ENCODE measurements at regions not wholly inside any gene's neighbourhood (a gene's known extent, or its start where the extent isn't known, plus 50 kb on each side); places are given as distances from the start of the nearest gene placed in this dataset.
"Not testable (repeated sequence)": the region's sequence is repeated elsewhere in the genome, so short reads cannot be mapped to it uniquely, and the experiment has no call there.

GRCh38 chr4:138374947-138375346, 132.8 kb upstream of the SLC7A11 start:
- no peak for ATAC-seq
- TF ChIP-seq PPARA (CRISPR knock-in tag; IDR thresholded peaks at IDR 0.05; ENCODE audit: borderline replicate concordance) = no peak
- TF ChIP-seq, protein P1, sequence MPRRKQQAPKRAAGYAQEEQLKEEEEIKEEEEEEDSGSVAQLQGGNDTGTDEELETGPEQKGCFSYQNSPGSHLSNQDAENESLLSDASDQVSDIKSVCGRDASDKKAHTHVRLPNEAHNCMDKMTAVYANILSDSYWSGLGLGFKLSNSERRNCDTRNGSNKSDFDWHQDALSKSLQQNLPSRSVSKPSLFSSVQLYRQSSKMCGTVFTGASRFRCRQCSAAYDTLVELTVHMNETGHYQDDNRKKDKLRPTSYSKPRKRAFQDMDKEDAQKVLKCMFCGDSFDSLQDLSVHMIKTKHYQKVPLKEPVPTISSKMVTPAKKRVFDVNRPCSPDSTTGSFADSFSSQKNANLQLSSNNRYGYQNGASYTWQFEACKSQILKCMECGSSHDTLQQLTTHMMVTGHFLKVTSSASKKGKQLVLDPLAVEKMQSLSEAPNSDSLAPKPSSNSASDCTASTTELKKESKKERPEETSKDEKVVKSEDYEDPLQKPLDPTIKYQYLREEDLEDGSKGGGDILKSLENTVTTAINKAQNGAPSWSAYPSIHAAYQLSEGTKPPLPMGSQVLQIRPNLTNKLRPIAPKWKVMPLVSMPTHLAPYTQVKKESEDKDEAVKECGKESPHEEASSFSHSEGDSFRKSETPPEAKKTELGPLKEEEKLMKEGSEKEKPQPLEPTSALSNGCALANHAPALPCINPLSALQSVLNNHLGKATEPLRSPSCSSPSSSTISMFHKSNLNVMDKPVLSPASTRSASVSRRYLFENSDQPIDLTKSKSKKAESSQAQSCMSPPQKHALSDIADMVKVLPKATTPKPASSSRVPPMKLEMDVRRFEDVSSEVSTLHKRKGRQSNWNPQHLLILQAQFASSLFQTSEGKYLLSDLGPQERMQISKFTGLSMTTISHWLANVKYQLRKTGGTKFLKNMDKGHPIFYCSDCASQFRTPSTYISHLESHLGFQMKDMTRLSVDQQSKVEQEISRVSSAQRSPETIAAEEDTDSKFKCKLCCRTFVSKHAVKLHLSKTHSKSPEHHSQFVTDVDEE (CRISPR knock-in tag; IDR thresholded peaks at IDR 0.05) = no peak
- TF ChIP-seq ZNF8 (CRISPR knock-in tag; IDR thresholded peaks at IDR 0.05) = no peak
- no peak for TF ChIP-seq ZNF565 (CRISPR knock-in tag; conservative IDR thresholded peaks at IDR 0.05; ENCODE audit: low read depth)
- TF ChIP-seq, protein P2, sequence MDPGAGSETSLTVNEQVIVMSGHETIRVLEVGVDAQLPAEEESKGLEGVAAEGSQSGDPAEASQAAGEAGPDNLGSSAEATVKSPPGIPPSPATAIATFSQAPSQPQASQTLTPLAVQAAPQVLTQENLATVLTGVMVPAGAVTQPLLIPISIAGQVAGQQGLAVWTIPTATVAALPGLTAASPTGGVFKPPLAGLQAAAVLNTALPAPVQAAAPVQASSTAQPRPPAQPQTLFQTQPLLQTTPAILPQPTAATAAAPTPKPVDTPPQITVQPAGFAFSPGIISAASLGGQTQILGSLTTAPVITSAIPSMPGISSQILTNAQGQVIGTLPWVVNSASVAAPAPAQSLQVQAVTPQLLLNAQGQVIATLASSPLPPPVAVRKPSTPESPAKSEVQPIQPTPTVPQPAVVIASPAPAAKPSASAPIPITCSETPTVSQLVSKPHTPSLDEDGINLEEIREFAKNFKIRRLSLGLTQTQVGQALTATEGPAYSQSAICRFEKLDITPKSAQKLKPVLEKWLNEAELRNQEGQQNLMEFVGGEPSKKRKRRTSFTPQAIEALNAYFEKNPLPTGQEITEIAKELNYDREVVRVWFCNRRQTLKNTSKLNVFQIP (CRISPR knock-in tag; IDR thresholded peaks at IDR 0.05; ENCODE audit: borderline replicate concordance, low read depth) = no peak

DNA sequence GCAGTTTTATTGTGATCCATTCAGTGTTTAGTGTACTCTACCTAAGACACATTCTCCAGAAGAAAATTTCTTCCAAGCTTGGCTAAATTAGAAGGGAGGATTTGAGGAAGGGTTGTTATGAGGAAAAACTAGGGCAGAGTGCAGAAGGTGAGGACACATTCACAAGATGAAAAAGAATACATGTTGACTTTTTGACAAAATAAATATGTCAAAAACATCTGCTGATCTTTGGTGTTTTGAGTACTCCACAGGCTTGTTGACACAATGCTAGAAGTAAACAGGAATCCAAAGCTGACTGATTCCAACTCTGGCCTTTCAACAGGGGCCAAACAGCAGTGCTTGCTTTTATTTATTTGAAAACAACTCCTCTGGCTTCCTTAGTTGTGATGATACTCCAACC, 125.8 kb upstream of the SLC7A11 start:
- TF ChIP-seq BACH2 (CRISPR knock-in tag; IDR thresholded peaks at IDR 0.05; ENCODE audit: borderline replicate concordance) (no peak), CSDC2 (CRISPR knock-in tag; IDR thresholded peaks at IDR 0.05) (no peak), RARB (CRISPR knock-in tag; IDR thresholded peaks at IDR 0.05) (no peak), ZC3H10 (CRISPR knock-in tag; IDR thresholded peaks at IDR 0.05) (no peak), TCF4 (CRISPR knock-in tag; IDR thresholded peaks at IDR 0.05; ENCODE audit: borderline replicate concordance) (no peak), ZFP30 (CRISPR knock-in tag; IDR thresholded peaks at IDR 0.05) (no peak), ISL1 (CRISPR knock-in tag; IDR thresholded peaks at IDR 0.05) (no peak), CSRNP3 (CRISPR knock-in tag; IDR thresholded peaks at IDR 0.05) (no peak), OSR1 (CRISPR knock-in tag; IDR thresholded peaks at IDR 0.05) (no peak), PATZ1 (CRISPR knock-in tag; IDR thresholded peaks at IDR 0.05; ENCODE audit: borderline replicate concordance) (no peak), ZNF565 (CRISPR knock-in tag; conservative IDR thresholded peaks at IDR 0.05; ENCODE audit: low read depth) (no peak), TOX (CRISPR knock-in tag; IDR thresholded peaks at IDR 0.05; ENCODE audit: borderline replicate concordance) (no peak), SNAI2 (CRISPR knock-in tag; IDR thresholded peaks at IDR 0.05) (no peak)
- TF ChIP-seq, protein P3, sequence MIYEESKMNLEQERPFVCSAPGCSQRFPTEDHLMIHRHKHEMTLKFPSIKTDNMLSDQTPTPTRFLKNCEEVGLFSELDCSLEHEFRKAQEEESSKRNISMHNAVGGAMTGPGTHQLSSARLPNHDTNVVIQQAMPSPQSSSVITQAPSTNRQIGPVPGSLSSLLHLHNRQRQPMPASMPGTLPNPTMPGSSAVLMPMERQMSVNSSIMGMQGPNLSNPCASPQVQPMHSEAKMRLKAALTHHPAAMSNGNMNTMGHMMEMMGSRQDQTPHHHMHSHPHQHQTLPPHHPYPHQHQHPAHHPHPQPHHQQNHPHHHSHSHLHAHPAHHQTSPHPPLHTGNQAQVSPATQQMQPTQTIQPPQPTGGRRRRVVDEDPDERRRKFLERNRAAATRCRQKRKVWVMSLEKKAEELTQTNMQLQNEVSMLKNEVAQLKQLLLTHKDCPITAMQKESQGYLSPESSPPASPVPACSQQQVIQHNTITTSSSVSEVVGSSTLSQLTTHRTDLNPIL (CRISPR knock-in tag; IDR thresholded peaks at IDR 0.05; ENCODE audit: low read depth) = no peak
- no peak for ATAC-seq

- not testable (repeated sequence) for ATAC-seq
These were observed 110.3 kb upstream of the SLC7A11 start for GRCh38 chr4:138352446-138352845.

- TF ChIP-seq OSR1 (CRISPR knock-in tag; IDR thresholded peaks at IDR 0.05) (no peak), PATZ1 (CRISPR knock-in tag; IDR thresholded peaks at IDR 0.05; ENCODE audit: borderline replicate concordance) (no peak), ZNF565 (CRISPR knock-in tag; conservative IDR thresholded peaks at IDR 0.05; ENCODE audit: low read depth) (no peak), CSRNP3 (CRISPR knock-in tag; IDR thresholded peaks at IDR 0.05) (no peak), PPARA (CRISPR knock-in tag; IDR thresholded peaks at IDR 0.05; ENCODE audit: borderline replicate concordance) (no peak), GLIS3 (CRISPR knock-in tag; IDR thresholded peaks at IDR 0.05) (no peak)
- TF ChIP-seq, protein P3 (CRISPR knock-in tag; IDR thresholded peaks at IDR 0.05; ENCODE audit: low read depth) = no peak
- TF ChIP-seq, protein P2 (CRISPR knock-in tag; IDR thresholded peaks at IDR 0.05; ENCODE audit: borderline replicate concordance, low read depth) = no peak
- ATAC-seq = no peak
These were observed 105.9 kb upstream of the SLC7A11 start for GRCh38 chr4:138348055-138348454.

Data from SK-N-SH treated with all-trans-retinoic acid at 6 μM for 48 hours (cell line).